HEK293T (cell line): ENCODE measurements at regions not wholly inside any gene's neighbourhood (a gene's known extent, or its start where the extent isn't known, plus 50 kb on each side); places are given as distances from the start of the nearest gene placed in this dataset.

Experiments used
- CTCF ChIA-PET: fragments of 350-600 bp; formaldehyde crosslinking; extraction: SDS; loops from one replicate; lab custom pipeline; 2021; ENCODE audit warnings: antibody characterized with exemption, inconsistent platforms; lab: Yijun Ruan, JAX
- POLR2A ChIA-PET: fragments of 350-600 bp; formaldehyde crosslinking; extraction: SDS; loops from one replicate; lab custom pipeline; 2020; ENCODE audit warnings: antibody characterized with exemption, inconsistent platforms; lab: Yijun Ruan, JAX
- DNase-seq: peaks from one replicate; pipeline ENCODE4 v3.0.0; 2012; ENCODE audit warnings: mixed read lengths; ENCODE audit errors: extremely low spot score
- ARNT ChIP-seq: fragments of 450-650 bp; IDR thresholded peaks from 2 replicates; pipeline ENCODE4 v1.6.1; 2017; ENCODE audit warnings: mild to moderate bottlenecking
- BHLHE40 ChIP-seq: fragments of 450-650 bp; IDR thresholded peaks from 2 replicates; pipeline ENCODE4 v1.6.1; 2016; ENCODE audit warnings: mild to moderate bottlenecking, moderate library complexity, borderline replicate concordance
- CTBP1 ChIP-seq: fragments of 450-650 bp; IDR thresholded peaks from 2 replicates; pipeline ENCODE4 v1.6.1; 2016; ENCODE audit warnings: borderline replicate concordance
- ELF4 ChIP-seq: fragments of 450-650 bp; IDR thresholded peaks from 2 replicates; pipeline ENCODE4 v1.6.1; 2017; ENCODE audit warnings: antibody characterized with exemption
- FOXA1 ChIP-seq: fragments of 450-650 bp; IDR thresholded peaks from 2 replicates; pipeline ENCODE4 v1.6.1; 2016; ENCODE audit warnings: mild to moderate bottlenecking
- FOXK2 ChIP-seq: fragments of 450-650 bp; IDR thresholded peaks from 2 replicates; pipeline ENCODE4 v1.6.1; 2016; ENCODE audit warnings: mild to moderate bottlenecking
- FOXM1 ChIP-seq: fragments of 450-650 bp; IDR thresholded peaks from 2 replicates; pipeline ENCODE4 v1.6.1; 2017; ENCODE audit warnings: mild to moderate bottlenecking, borderline replicate concordance
- HDGF ChIP-seq: fragments of 450-650 bp; IDR thresholded peaks from 2 replicates; pipeline ENCODE4 v1.6.1; 2017; ENCODE audit warnings: antibody characterized with exemption, borderline replicate concordance
- L3MBTL2 ChIP-seq: fragments of 450-650 bp; conservative IDR thresholded peaks from 2 replicates; pipeline ENCODE4 v1.6.1; 2016; ENCODE audit warnings: mild to moderate bottlenecking
- LEF1 ChIP-seq: fragments of 450-650 bp; IDR thresholded peaks from 2 replicates; pipeline ENCODE4 v1.6.1; 2017; ENCODE audit warnings: mild to moderate bottlenecking, borderline replicate concordance
- NFRKB ChIP-seq: fragments of 450-650 bp; IDR thresholded peaks from 2 replicates; pipeline ENCODE4 v1.6.1; 2016; ENCODE audit warnings: mild to moderate bottlenecking, moderate library complexity
- PKNOX1 ChIP-seq: fragments of 450-650 bp; IDR thresholded peaks from 2 replicates; pipeline ENCODE4 v1.6.1; 2016
- SP1 ChIP-seq: fragments of 450-650 bp; IDR thresholded peaks from 2 replicates; pipeline ENCODE4 v1.6.1; 2017
- SUZ12 ChIP-seq: fragments of 450-650 bp; IDR thresholded peaks from 2 replicates; pipeline ENCODE4 v1.6.1; 2016; ENCODE audit warnings: mild to moderate bottlenecking
- TARDBP ChIP-seq: fragments of 450-650 bp; IDR thresholded peaks from 2 replicates; pipeline ENCODE4 v1.6.1; 2016
- ZNF384 ChIP-seq: fragments of 450-650 bp; IDR thresholded peaks from 2 replicates; pipeline ENCODE4 v1.6.1; 2016

- CTCF ChIA-PET: no interaction called here
Observed at GRCh38 chr2:152822676-152823075, 104.3 kb downstream of the ARL6IP6 start.

GRCh38 chr2:152820048-152820447 lies 101.6 kb downstream of the ARL6IP6 start:
- no peak for TF ChIP-seq L3MBTL2
- no peak for TF ChIP-seq ARNT
- no peak for TF ChIP-seq ZNF384
- no peak for TF ChIP-seq LEF1
- no peak for TF ChIP-seq TARDBP
- TF ChIP-seq FOXK2: no peak
- TF ChIP-seq NFRKB: no peak
- TF ChIP-seq PKNOX1: no peak
- no peak for TF ChIP-seq SUZ12
- no peak for TF ChIP-seq CTBP1
- TF ChIP-seq ELF4: no peak
- no peak for TF ChIP-seq BHLHE40
- TF ChIP-seq FOXM1: no peak
- ChIA-PET CTCF (no interaction called here), POLR2A (no interaction called here)
- no peak for DNase-seq

More at GRCh38 chr2:152822676-152823075, 104.3 kb downstream of the ARL6IP6 start:
- POLR2A ChIA-PET: no interaction called here
- no peak for DNase-seq
- no peak for TF ChIP-seq LEF1
- no peak for TF ChIP-seq PKNOX1
- TF ChIP-seq FOXM1: no peak
- TF ChIP-seq NFRKB: no peak
- TF ChIP-seq TARDBP: no peak
- TF ChIP-seq L3MBTL2: no peak
- TF ChIP-seq ELF4: no peak
- TF ChIP-seq SUZ12: no peak
- TF ChIP-seq SP1: no peak
- TF ChIP-seq CTBP1: no peak
- TF ChIP-seq HDGF: no peak
- TF ChIP-seq FOXK2: no peak
- no peak for TF ChIP-seq FOXA1
- no peak for TF ChIP-seq BHLHE40
- no peak for TF ChIP-seq ZNF384
- no peak for TF ChIP-seq ARNT

DNA sequence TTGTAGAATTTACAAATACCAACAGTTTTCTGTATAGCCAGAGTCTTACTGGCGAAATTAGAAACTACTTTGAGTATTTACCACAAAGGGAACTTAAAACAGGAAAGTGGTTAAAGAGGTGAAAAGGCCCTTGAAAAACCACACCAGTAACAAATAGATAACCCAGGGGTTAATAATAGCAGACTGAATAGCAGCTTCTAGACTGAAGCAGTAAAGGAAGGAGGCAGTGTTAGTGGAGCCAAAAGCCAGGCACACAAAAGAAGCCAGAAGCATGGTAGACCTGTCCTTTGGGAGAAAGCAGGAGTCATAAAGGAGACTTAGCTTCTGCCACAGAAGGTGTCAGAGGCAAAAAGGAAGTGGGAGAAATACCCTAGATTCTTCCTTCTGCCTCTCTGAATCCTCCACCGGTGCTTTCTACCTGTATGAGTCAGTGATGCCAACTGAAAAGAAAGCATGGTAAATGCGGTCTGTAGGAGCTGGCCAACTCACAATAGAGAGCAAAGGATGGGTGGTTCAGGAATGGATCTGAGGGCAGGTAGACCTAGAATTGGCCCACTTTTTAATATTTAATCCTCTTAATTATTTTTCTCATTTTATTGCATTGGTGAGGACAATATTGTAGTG lies 97.3 kb downstream of the ARL6IP6 start:
- ChIA-PET POLR2A (no interaction called here), CTCF (no interaction called here)
- DNase-seq: no peak
- TF ChIP-seq ARNT: no peak
- TF ChIP-seq ZNF384: no peak
- no peak for TF ChIP-seq SP1
- TF ChIP-seq SUZ12: no peak
- no peak for TF ChIP-seq LEF1
- TF ChIP-seq FOXK2: no peak
- no peak for TF ChIP-seq FOXA1
- TF ChIP-seq ELF4: no peak
- no peak for TF ChIP-seq HDGF
- TF ChIP-seq TARDBP: no peak

- no peak for TF ChIP-seq L3MBTL2
- no peak for TF ChIP-seq FOXM1
- TF ChIP-seq ELF4: no peak
- no peak for TF ChIP-seq SP1
- no peak for TF ChIP-seq TARDBP
- TF ChIP-seq FOXK2: no peak
- no peak for TF ChIP-seq BHLHE40
- TF ChIP-seq FOXA1: no peak
- no peak for TF ChIP-seq ARNT
- TF ChIP-seq PKNOX1: no peak
- no peak for TF ChIP-seq ZNF384
- DNase-seq: no peak
- ChIA-PET POLR2A (no interaction called here), CTCF (no interaction called here)
Observed at GRCh38 chr2:152814475-152815030, 96.1 kb downstream of the ARL6IP6 start.

DNA sequence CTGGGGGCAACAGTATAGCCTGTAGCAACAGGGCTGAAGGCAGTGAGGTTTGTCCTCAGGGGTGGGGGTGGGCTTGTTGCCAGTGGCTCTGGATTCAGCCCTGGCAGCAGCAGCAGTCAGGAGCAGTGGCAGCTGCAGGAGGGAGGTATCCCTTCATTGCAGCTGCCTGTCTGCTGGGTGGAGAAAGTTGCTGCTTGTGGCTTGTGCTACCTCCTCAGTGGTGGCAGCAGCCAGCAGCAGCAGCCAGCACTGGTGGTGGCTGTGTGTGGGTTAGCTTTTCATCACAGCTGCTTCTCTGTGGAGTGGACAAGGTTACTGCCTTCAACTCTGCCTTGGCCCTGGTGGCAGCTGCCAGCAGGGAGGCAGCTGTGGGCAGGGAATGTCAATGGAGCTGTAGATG lies 94.9 kb downstream of the ARL6IP6 start:
- ChIA-PET POLR2A (no interaction called here), CTCF (no interaction called here)
- DNase-seq: no peak
- TF ChIP-seq HDGF (no peak), BHLHE40 (no peak)
